Right renal pelvis (tissue), 4 donors: ENCODE measurements at regions not wholly inside any gene's neighbourhood (a gene's known extent, or its start where the extent isn't known, plus 50 kb on each side); places are given as distances from the start of the nearest gene placed in this dataset.
"Not testable (repeated sequence)": the region's sequence is repeated elsewhere in the genome, so short reads cannot be mapped to it uniquely, and the experiment has no call there.

Experiments
- DNase-seq, 4 donors: peaks; one replicate each; pipeline ENCODE4 v3.0.0-alpha.2; 2013; ENCODE audit warnings: low read depth in 4 of 4, low spot score in 3 of 4, missing footprints in 1 of 4

DNA sequence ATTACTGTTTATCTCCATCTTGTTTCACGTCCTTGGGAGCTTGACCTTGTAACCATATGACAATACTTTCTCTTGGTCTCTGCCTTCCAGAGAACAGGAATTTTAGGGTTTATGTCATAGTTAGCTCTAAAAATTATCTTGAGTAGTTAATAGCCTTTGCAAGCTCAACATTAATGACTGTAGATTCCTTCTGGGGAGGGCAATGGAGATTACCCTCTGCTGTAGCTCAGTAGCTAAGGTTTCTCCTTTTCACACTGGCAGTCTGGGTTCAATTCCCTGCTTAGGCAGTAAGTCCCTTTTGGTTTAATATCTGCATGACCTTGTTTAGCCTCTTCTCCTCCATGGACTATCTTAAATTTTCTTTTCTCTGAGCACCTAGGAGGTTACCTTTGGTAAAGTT lies 181.7 kb upstream of the GPR101 start:
- DNase-seq: no peak

DNA sequence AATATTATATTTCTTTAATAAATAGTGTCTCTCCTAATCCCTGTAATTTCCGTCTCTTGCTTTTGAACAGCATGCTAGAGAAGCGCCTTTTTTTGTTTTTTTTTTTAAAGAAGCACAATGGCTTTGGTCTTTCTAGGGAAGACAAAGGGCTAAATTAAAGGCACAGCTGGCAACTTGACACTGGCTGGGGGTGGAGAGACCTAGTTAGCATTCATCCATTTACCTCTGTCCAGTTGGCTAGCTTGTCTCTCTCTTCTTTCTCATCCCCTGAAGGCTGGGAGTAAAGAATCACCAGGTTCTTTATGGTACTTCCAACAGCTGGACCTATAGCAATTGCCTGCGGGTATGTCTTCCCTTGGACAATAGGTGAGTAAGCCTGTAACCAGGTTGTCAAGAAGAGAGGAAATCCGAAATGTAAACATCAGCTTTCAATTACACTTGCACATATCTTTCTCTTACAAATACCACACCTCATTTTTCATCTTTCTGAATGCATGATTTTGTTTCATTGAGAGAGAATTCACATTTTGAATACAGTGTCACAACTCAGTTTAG lies 178.4 kb upstream of the GPR101 start:
- no peak for DNase-seq

DNA sequence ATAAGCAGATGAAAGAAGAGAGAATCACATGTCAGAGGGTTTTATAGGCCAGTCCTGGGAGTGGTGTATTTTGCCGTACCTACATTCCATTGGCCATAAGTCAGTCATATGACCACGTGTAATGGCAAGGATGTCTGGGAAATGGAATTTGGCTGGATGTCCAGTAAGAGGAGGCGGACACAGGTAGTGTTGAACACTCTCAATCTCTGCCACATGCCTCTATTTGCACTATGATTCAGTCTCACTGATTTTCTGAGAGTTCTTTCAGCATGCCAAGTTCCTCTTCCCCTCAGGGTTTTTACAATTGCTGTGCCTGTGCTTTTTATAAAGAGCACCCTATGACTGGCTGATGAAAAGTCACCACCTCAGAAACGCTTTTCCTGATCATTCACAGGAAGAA lies 164.2 kb upstream of the GPR101 start:
- no peak for DNase-seq

DNA sequence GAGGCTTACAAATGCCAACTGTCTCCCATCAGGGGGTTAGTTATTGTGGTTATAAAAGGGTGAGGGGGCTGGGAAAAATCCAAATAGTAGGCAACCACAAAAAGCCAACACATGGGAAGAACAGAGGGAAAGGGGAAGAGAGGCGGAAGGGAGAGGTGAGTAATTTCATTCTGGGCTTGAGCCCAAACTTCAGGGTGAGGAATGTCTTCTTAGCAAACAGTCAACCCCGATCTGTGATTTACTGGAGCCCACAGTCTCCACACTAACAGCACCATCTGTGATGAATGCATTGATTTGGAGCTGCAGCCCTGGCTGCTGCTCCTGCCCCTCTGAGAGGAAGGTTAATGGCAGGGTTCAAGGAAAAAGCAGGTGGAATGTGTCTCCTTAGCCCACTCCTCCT lies 162.2 kb upstream of the GPR101 start:
- DNase-seq: no peak

GRCh38 chrX:137195296-137195695 lies 161.5 kb upstream of the GPR101 start:
- DNase-seq: no peak

GRCh38 chrX:137194164-137194563 lies 160.4 kb upstream of the GPR101 start:
- DNase-seq: peak in 2 of 4 donors; percentile 1 to 2

GRCh38 chrX:137187540-137187939 lies 153.7 kb upstream of the GPR101 start:
- no peak for DNase-seq

- no peak for DNase-seq
Observed at GRCh38 chrX:137178392-137178791, 144.6 kb upstream of the GPR101 start.

- DNase-seq: no peak
Observed at GRCh38 chrX:137172317-137172948, 138.6 kb upstream of the GPR101 start.

GRCh38 chrX:137171626-137172025 lies 137.8 kb upstream of the GPR101 start:
- DNase-seq: no peak

- DNase-seq: no peak
Observed at GRCh38 chrX:137166591-137166990, 132.8 kb upstream of the GPR101 start.

DNA sequence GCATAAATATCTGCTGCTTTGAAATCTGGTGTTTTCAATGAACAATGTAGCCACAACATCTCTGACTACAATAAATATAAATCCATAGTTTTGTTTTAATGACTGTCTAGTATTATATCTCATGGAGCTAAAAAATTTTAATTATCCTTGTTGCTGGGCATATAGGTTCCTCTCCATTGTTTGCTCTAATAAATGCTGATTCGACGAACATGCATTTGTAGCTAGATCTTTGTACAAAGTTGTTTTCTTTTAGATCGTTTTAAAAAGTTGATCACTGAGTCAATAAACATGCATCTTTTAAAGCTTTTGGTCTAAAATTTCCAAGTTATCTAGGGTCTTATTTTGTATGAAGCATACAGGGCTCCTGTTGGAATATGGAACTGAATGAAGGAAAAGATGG lies 130.5 kb upstream of the GPR101 start:
- DNase-seq: no peak

DNA sequence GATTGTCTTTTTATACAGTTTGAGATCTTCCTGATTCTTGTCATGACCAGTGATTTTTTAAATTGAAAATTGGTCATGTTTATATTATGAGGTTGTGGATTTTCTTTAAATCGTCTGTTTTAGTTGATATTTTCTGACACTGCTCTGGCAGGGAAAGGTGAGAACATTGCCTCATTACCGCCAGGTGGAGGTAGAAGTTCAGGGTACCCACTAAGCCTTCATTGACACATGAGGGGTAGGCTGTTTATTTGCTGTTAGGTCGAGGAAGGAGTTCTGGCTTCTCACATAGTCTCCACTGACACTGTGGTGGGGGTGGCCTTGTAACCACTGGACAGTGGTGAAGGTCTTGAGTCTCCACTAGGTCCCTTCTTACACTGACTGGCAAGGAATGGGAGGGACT lies 117.6 kb upstream of the GPR101 start:
- DNase-seq: no peak

DNA sequence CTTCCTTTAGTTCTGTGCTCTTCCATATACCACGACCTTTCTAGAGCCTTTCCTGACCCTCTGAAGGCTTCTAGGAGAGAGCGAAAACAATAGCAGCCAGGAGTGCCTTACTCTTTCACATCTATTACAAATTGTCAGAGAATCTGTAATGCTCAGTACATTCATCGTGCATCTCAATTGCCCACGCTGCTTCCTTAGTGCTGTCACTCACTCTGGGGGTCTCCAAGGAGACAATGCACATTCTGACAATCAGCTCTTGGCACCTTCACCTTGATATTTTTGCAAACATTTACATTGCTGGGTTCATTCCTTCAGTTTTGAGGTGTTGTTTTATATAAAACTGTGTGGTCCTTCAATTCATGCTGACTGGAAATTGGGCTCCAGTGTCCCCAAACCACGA lies 110.1 kb upstream of the GPR101 start:
- DNase-seq: no peak

- DNase-seq: not testable (repeated sequence)
Observed at GRCh38 chrX:137122651-137123050, 88.9 kb upstream of the GPR101 start.

GRCh38 chrX:137119049-137119448 lies 85.3 kb upstream of the GPR101 start:
- DNase-seq: no peak

DNA sequence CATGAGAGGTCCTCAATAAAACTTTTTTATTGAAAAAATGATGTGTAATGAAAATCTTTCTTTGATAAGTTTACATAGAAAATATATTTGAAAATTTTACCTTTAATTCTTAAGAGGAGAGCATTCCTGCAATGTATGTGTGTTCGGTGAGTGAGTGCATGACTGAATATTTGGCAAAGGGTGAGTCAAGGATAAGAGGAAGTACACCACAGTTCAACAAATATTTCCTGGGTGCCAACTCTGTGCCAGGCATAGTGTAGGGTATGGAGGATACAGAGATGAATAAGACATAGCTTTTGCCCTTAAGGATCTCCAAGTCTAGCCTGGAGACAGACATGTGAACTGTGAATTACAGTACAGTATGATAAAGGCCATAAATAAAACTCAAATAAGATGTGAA lies 84.7 kb upstream of the GPR101 start:
- DNase-seq: no peak

DNA sequence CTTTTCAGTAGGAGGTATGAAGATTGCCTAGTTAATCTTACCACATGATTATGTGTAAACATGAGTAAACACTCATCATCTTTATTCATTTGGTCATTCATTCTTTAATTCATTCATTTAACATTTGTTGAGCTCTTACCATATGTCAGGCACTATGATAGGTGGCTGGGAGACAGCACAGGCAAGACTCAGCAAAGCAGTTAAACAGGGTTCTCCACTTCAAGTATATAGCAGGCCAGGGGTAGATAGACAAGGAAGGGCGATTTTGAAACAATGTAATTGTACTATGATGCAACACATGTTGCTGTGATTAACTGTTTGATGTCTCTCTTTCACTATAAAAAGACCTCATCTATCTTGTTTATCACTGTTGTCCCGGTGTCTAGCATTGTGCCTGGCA lies 84.3 kb upstream of the GPR101 start:
- no peak for DNase-seq

GRCh38 chrX:137107877-137108276 lies 74.1 kb upstream of the GPR101 start:
- DNase-seq: not testable (repeated sequence)

- DNase-seq: no peak
Observed at GRCh38 chrX:137101273-137101990, 67.6 kb upstream of the GPR101 start.
